WTC11 (cell line): ENCODE measurements at regions not wholly inside any gene's neighbourhood (a gene's known extent, or its start where the extent isn't known, plus 50 kb on each side); places are given as distances from the start of the nearest gene placed in this dataset.

Experiments used
- ATAC-seq: fragments of 200-7000 bp; cut with Tn5 transposase; 2 replicates; pipeline ENCODE4 v1.10.0; 2021; ENCODE audit warnings: mild to moderate bottlenecking, moderate library complexity
- CTCF ChIA-PET: fragments of 300-600 bp; sonication (Branson Sonifier 250); formaldehyde crosslinking; loops from one replicate; lab custom pipeline; 2021; ENCODE audit warnings: antibody characterized with exemption; lab: Charles Lee
- POLR2A ChIA-PET: fragments of 350-600 bp; sonication (Branson Sonifier 250); formaldehyde crosslinking; loops from one replicate; lab custom pipeline; 2021; ENCODE audit warnings: antibody characterized with exemption; lab: Charles Lee
- DNase-seq: peaks from one replicate; pipeline ENCODE4 v3.0.0; 2021; ENCODE audit warnings: low spot score
- H3K27ac Mint-ChIP-seq: 2 replicates; pipeline ENCODE4 v1.8.0; 2021; ENCODE audit warnings: mixed read lengths
- H3K27me3 Mint-ChIP-seq: 2 replicates; pipeline ENCODE4 v1.8.0; 2021; ENCODE audit warnings: low read depth, mild to moderate bottlenecking, moderate library complexity, mixed read lengths
- H3K36me3 Mint-ChIP-seq: 2 replicates; pipeline ENCODE4 v1.8.0; 2021; ENCODE audit warnings: mixed read lengths
- H3K4me1 Mint-ChIP-seq: 2 replicates; pipeline ENCODE4 v1.8.0; 2022; ENCODE audit warnings: mixed read lengths
- H3K4me3 Mint-ChIP-seq: 2 replicates; pipeline ENCODE4 v1.8.0; 2021; ENCODE audit warnings: mild to moderate bottlenecking, moderate library complexity, mixed read lengths
- H3K9me3 Mint-ChIP-seq: 2 replicates; pipeline ENCODE4 v1.8.0; 2021; ENCODE audit warnings: mixed read lengths
- CREM ChIP-seq: sonication (generic); formaldehyde crosslinking; IDR thresholded peaks from 2 replicates; pipeline ENCODE4 v1.8.1; 2022; ENCODE audit warnings: mild to moderate bottlenecking, missing genetic modification reagents, moderate library complexity
- FOXJ3 ChIP-seq: sonication (generic); formaldehyde crosslinking; IDR thresholded peaks from 2 replicates; pipeline ENCODE4 v1.9.0; 2021; ENCODE audit warnings: missing genetic modification reagents, mild to moderate bottlenecking, borderline replicate concordance
- MXD4 ChIP-seq: fragments of 250-450 bp; sonication (Bioruptor Pico); IDR thresholded peaks from 2 replicates; pipeline ENCODE4 v1.8.0; 2021; ENCODE audit warnings: mild to moderate bottlenecking, moderate library complexity, borderline replicate concordance
- MYBL2 ChIP-seq: sonication (generic); formaldehyde crosslinking; IDR thresholded peaks from 2 replicates; pipeline ENCODE4 v1.8.1; 2023; ENCODE audit warnings: mild to moderate bottlenecking, moderate library complexity, missing genetic modification reagents
- NFE2L1 ChIP-seq: sonication (generic); formaldehyde crosslinking; IDR thresholded peaks from 2 replicates; pipeline ENCODE4 v1.8.1; 2023; ENCODE audit warnings: missing genetic modification reagents
- PRRX2 ChIP-seq: fragments of 250-450 bp; sonication (Bioruptor Pico); IDR thresholded peaks from 2 replicates; pipeline ENCODE4 v1.8.0; 2021; ENCODE audit warnings: mild to moderate bottlenecking
- RORB ChIP-seq: fragments of 250-450 bp; sonication (Bioruptor Pico); IDR thresholded peaks from 2 replicates; pipeline ENCODE4 v1.9.0; 2021; ENCODE audit warnings: mild to moderate bottlenecking
- SOX15 ChIP-seq: fragments of 250-450 bp; sonication (Bioruptor Pico); IDR thresholded peaks from 2 replicates; pipeline ENCODE4 v1.9.0; 2021; ENCODE audit warnings: mild to moderate bottlenecking
- TEAD4 ChIP-seq: sonication (generic); formaldehyde crosslinking; IDR thresholded peaks from 2 replicates; pipeline ENCODE4 v1.8.0; 2022; ENCODE audit warnings: mild to moderate bottlenecking, missing genetic modification reagents
- ZNF138 ChIP-seq: sonication (generic); formaldehyde crosslinking; conservative IDR thresholded peaks from 2 replicates; pipeline ENCODE4 v1.8.1; 2022; ENCODE audit warnings: mild to moderate bottlenecking, moderate library complexity, missing genetic modification reagents
- ZNF416 ChIP-seq: fragments of 250-450 bp; sonication (Bioruptor Pico); IDR thresholded peaks from 2 replicates; pipeline ENCODE4 v1.9.0; 2021; ENCODE audit warnings: mild to moderate bottlenecking, inconsistent platforms
- ZNF671 ChIP-seq: fragments of 250-450 bp; sonication (Bioruptor Pico); IDR thresholded peaks from 2 replicates; pipeline ENCODE4 v1.8.0; 2021; ENCODE audit warnings: mild to moderate bottlenecking
- TF ChIP-seq, protein P1 (sequence below): fragments of 250-450 bp; sonication (Bioruptor Pico); IDR thresholded peaks from 2 replicates; pipeline ENCODE4 v1.9.0; 2021; ENCODE audit warnings: mild to moderate bottlenecking
- TF ChIP-seq, protein P2 (sequence below): sonication (generic); formaldehyde crosslinking; conservative IDR thresholded peaks from 2 replicates; pipeline ENCODE4 v1.8.1; 2023; ENCODE audit warnings: mild to moderate bottlenecking, low read depth, missing genetic modification reagents, moderate library complexity
- TF ChIP-seq, protein P3 (sequence below): sonication (generic); formaldehyde crosslinking; IDR thresholded peaks from 2 replicates; pipeline ENCODE4 v1.8.1; 2023; ENCODE audit warnings: mild to moderate bottlenecking, moderate library complexity, missing genetic modification reagents
- TF ChIP-seq, protein P4 (sequence below): fragments of 250-450 bp; sonication (Bioruptor Pico); IDR thresholded peaks from 2 replicates; pipeline ENCODE4 v1.8.0; 2021; ENCODE audit warnings: mild to moderate bottlenecking
- TF ChIP-seq, protein P5 (sequence below): fragments of 250-450 bp; sonication (Bioruptor Pico); IDR thresholded peaks from 2 replicates; pipeline ENCODE4 v1.9.0; 2021; ENCODE audit warnings: moderate library complexity, mild to moderate bottlenecking, inconsistent platforms, borderline replicate concordance
- TF ChIP-seq, protein P6 (sequence below): fragments of 250-450 bp; sonication (Bioruptor Pico); IDR thresholded peaks from 2 replicates; pipeline ENCODE4 v2.1.2; 2022; ENCODE audit warnings: mild to moderate bottlenecking, moderate library complexity
- TF ChIP-seq, protein P7 (sequence below): sonication (generic); formaldehyde crosslinking; IDR thresholded peaks from 2 replicates; pipeline ENCODE4 v1.8.1; 2023; ENCODE audit warnings: mild to moderate bottlenecking, missing genetic modification reagents
- TF ChIP-seq, protein P8 (sequence below): sonication (generic); formaldehyde crosslinking; IDR thresholded peaks from 2 replicates; pipeline ENCODE4 v1.8.0; 2023; ENCODE audit warnings: missing genetic modification reagents

DNA sequence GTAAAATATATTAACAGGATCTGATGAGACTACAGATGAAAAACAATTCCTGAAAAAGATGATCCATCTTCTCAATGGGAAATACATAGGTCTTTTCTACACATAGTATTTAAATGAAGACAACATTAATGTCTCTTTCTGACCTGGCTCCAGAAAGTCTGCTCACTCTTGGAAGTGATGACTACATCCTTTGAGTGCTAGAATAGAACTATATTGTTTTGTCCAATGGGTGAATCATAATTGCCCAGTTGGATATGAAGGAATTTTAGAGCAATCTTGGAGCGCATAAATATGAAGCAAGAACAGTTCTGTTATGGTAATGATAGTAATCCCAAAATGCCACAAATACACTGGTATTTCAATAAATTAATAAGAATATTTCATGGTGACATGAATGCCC, 322.1 kb downstream of the DEPDC1B start (continued):
- TF ChIP-seq, protein P1, sequence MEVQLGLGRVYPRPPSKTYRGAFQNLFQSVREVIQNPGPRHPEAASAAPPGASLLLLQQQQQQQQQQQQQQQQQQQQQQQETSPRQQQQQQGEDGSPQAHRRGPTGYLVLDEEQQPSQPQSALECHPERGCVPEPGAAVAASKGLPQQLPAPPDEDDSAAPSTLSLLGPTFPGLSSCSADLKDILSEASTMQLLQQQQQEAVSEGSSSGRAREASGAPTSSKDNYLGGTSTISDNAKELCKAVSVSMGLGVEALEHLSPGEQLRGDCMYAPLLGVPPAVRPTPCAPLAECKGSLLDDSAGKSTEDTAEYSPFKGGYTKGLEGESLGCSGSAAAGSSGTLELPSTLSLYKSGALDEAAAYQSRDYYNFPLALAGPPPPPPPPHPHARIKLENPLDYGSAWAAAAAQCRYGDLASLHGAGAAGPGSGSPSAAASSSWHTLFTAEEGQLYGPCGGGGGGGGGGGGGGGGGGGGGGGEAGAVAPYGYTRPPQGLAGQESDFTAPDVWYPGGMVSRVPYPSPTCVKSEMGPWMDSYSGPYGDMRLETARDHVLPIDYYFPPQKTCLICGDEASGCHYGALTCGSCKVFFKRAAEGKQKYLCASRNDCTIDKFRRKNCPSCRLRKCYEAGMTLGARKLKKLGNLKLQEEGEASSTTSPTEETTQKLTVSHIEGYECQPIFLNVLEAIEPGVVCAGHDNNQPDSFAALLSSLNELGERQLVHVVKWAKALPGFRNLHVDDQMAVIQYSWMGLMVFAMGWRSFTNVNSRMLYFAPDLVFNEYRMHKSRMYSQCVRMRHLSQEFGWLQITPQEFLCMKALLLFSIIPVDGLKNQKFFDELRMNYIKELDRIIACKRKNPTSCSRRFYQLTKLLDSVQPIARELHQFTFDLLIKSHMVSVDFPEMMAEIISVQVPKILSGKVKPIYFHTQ (CRISPR knock-in tag), result no peak
- TF ChIP-seq, protein P2, sequence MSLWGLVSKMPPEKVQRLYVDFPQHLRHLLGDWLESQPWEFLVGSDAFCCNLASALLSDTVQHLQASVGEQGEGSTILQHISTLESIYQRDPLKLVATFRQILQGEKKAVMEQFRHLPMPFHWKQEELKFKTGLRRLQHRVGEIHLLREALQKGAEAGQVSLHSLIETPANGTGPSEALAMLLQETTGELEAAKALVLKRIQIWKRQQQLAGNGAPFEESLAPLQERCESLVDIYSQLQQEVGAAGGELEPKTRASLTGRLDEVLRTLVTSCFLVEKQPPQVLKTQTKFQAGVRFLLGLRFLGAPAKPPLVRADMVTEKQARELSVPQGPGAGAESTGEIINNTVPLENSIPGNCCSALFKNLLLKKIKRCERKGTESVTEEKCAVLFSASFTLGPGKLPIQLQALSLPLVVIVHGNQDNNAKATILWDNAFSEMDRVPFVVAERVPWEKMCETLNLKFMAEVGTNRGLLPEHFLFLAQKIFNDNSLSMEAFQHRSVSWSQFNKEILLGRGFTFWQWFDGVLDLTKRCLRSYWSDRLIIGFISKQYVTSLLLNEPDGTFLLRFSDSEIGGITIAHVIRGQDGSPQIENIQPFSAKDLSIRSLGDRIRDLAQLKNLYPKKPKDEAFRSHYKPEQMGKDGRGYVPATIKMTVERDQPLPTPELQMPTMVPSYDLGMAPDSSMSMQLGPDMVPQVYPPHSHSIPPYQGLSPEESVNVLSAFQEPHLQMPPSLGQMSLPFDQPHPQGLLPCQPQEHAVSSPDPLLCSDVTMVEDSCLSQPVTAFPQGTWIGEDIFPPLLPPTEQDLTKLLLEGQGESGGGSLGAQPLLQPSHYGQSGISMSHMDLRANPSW (CRISPR knock-in tag), result no peak
- no peak for TF ChIP-seq SOX15 (CRISPR knock-in tag)
- TF ChIP-seq ZNF671 (CRISPR knock-in tag), result no peak
- TF ChIP-seq, protein P3, sequence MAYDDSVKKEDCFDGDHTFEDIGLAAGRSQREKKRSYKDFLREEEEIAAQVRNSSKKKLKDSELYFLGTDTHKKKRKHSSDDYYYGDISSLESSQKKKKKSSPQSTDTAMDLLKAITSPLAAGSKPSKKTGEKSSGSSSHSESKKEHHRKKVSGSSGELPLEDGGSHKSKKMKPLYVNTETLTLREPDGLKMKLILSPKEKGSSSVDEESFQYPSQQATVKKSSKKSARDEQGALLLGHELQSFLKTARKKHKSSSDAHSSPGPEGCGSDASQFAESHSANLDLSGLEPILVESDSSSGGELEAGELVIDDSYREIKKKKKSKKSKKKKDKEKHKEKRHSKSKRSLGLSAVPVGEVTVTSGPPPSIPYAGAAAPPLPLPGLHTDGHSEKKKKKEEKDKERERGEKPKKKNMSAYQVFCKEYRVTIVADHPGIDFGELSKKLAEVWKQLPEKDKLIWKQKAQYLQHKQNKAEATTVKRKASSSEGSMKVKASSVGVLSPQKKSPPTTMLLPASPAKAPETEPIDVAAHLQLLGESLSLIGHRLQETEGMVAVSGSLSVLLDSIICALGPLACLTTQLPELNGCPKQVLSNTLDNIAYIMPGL (CRISPR knock-in tag), result no peak
- no peak for TF ChIP-seq PRRX2 (CRISPR knock-in tag)
- TF ChIP-seq, protein P4, sequence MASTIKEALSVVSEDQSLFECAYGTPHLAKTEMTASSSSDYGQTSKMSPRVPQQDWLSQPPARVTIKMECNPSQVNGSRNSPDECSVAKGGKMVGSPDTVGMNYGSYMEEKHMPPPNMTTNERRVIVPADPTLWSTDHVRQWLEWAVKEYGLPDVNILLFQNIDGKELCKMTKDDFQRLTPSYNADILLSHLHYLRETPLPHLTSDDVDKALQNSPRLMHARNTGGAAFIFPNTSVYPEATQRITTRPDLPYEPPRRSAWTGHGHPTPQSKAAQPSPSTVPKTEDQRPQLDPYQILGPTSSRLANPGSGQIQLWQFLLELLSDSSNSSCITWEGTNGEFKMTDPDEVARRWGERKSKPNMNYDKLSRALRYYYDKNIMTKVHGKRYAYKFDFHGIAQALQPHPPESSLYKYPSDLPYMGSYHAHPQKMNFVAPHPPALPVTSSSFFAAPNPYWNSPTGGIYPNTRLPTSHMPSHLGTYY (CRISPR knock-in tag), result no peak
- TF ChIP-seq NFE2L1, result no peak
- no peak for TF ChIP-seq TEAD4 (CRISPR knock-in tag)
- TF ChIP-seq, all 79 proteins: peak for 0

DNA sequence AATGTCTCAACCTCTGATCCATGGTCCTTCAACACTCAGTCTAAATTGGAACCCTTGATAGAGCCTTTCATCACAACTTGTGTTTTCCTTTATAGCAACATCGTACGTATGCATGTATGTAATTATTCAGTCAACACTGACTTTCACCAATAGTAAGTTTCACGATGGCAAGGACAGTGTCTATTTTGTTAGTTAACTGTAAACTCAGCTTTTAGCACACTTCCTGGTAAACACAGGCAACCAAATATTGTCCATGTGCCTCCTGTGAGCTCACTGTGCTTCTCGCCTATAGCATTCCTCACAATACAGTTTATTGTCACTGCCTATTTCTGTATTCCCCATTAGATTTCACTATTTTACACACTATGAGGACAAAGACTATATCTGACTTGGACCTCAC, 323.1 kb downstream of the DEPDC1B start:
- CTCF ChIA-PET, result no interaction called here
- H3K27me3 Mint-ChIP-seq, result no peaks in the 10 kb centered on the region
- POLR2A ChIA-PET, result no interaction called here

DNA sequence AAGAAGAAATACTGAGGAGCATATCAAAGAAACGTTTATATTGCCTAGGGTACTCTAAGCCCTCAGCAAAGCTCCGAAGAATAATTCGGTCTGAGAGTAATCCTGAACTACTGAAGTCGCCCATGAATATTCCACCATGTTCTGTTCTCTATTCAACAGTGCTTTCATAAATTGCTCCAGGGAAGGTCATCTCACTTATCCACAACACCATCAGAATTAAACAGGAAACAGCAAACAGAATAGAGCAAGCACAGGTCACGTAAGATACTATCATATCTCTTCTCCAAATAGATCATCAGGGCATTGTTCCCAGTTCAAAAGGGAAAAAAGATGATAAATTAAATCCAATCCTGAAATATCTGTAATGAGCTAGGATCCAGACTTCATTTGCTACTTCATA, 325.6 kb downstream of the DEPDC1B start:
- Mint-ChIP-seq H3K27ac (no peak overlapping the region), H3K4me3 (no peak overlapping the region), H3K27me3 (no peaks in the 10 kb centered on the region), H3K4me1 (no peaks in the 10 kb centered on the region), H3K9me3 (no peaks in the 10 kb centered on the region), H3K36me3 (no peaks in the 10 kb centered on the region)
- no peak for ATAC-seq
- ChIA-PET CTCF (interaction anchor here (1.5 kb wide), 1 partner anchor 13 kb away, joined by 3 read pairs; no protein-coding TSS in a partner anchor), POLR2A (no interaction called here)
- DNase-seq, result no peak
- no peak for TF ChIP-seq FOXJ3 (CRISPR knock-in tag)
- TF ChIP-seq, protein P5, sequence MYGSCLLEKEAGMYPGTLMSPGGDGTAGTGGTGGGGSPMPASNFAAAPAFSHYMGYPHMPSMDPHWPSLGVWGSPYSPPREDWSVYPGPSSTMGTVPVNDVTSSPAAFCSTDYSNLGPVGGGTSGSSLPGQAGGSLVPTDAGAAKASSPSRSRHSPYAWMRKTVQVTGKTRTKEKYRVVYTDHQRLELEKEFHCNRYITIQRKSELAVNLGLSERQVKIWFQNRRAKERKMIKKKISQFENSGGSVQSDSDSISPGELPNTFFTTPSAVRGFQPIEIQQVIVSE (CRISPR knock-in tag), result no peak
- TF ChIP-seq RORB (CRISPR knock-in tag), result no peak
- no peak for TF ChIP-seq MYBL2 (CRISPR knock-in tag)
- no peak for TF ChIP-seq ZNF138 (CRISPR knock-in tag)
- TF ChIP-seq, protein P6, sequence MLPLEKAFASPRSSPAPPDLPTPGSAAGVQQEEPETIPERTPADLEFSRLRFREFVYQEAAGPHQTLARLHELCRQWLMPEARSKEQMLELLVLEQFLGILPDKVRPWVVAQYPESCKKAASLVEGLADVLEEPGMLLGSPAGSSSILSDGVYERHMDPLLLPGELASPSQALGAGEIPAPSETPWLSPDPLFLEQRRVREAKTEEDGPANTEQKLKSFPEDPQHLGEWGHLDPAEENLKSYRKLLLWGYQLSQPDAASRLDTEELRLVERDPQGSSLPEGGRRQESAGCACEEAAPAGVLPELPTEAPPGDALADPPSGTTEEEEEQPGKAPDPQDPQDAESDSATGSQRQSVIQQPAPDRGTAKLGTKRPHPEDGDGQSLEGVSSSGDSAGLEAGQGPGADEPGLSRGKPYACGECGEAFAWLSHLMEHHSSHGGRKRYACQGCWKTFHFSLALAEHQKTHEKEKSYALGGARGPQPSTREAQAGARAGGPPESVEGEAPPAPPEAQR (CRISPR knock-in tag), result no peak
- TF ChIP-seq, protein P7, sequence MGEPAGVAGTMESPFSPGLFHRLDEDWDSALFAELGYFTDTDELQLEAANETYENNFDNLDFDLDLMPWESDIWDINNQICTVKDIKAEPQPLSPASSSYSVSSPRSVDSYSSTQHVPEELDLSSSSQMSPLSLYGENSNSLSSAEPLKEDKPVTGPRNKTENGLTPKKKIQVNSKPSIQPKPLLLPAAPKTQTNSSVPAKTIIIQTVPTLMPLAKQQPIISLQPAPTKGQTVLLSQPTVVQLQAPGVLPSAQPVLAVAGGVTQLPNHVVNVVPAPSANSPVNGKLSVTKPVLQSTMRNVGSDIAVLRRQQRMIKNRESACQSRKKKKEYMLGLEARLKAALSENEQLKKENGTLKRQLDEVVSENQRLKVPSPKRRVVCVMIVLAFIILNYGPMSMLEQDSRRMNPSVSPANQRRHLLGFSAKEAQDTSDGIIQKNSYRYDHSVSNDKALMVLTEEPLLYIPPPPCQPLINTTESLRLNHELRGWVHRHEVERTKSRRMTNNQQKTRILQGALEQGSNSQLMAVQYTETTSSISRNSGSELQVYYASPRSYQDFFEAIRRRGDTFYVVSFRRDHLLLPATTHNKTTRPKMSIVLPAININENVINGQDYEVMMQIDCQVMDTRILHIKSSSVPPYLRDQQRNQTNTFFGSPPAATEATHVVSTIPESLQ (CRISPR knock-in tag), result no peak
- TF ChIP-seq, protein P8, sequence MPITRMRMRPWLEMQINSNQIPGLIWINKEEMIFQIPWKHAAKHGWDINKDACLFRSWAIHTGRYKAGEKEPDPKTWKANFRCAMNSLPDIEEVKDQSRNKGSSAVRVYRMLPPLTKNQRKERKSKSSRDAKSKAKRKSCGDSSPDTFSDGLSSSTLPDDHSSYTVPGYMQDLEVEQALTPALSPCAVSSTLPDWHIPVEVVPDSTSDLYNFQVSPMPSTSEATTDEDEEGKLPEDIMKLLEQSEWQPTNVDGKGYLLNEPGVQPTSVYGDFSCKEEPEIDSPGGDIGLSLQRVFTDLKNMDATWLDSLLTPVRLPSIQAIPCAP (CRISPR knock-in tag), result no peak
- TF ChIP-seq CREM, result no peak

More for the DNA sequence above, 323.1 kb downstream of the DEPDC1B start:
- Mint-ChIP-seq H3K27ac (no peak overlapping the region), H3K4me3 (no peak overlapping the region), H3K36me3 (no peaks in the 10 kb centered on the region), H3K4me1 (no peaks in the 10 kb centered on the region), H3K9me3 (no peaks in the 10 kb centered on the region)
- TF ChIP-seq MXD4 (no peak), ZNF416 (CRISPR knock-in tag) (no peak)
- DNase-seq (no peak), ATAC-seq (no peak)
